Thymus (tissue), 11 donors: ENCODE measurements at regions not wholly inside any gene's neighbourhood (a gene's known extent, or its start where the extent isn't known, plus 50 kb on each side); places are given as distances from the start of the nearest gene placed in this dataset.
"Not testable (repeated sequence)": the region's sequence is repeated elsewhere in the genome, so short reads cannot be mapped to it uniquely, and the experiment has no call there.

Experiments
- DNase-seq, 9 donors: peaks; one replicate each; pipeline ENCODE4 v3.0.0-alpha.2; 2013; ENCODE audit warnings: low spot score in 9 of 9, low read depth in 6 of 9, missing footprints in 1 of 9
- H3K27ac ChIP-seq, 2 donors: one replicate each; pipeline ENCODE4 v1.5.1; 2013; ENCODE audit warnings: control low read depth in 1 of 2, low read depth in 1 of 2, low read length in 1 of 2, mild to moderate bottlenecking in 1 of 2, moderate library complexity in 1 of 2
- H3K27me3 ChIP-seq, 2 donors: one replicate each; pipeline ENCODE4 v1.5.1; 2013; ENCODE audit warnings: low read length in 1 of 2; ENCODE audit not compliant: control insufficient read depth in 2 of 2, insufficient read depth in 1 of 2
- H3K36me3 ChIP-seq, 2 donors: one replicate each; pipeline ENCODE4 v1.5.1; 2013; ENCODE audit warnings: low read length in 1 of 2, mild to moderate bottlenecking in 1 of 2, moderate library complexity in 1 of 2; ENCODE audit not compliant: control insufficient read depth in 2 of 2, insufficient read depth in 2 of 2
- H3K4me1 ChIP-seq, 2 donors: one replicate each; pipeline ENCODE4 v1.5.1; 2013; ENCODE audit warnings: low read length in 2 of 2; ENCODE audit not compliant: control insufficient read depth in 2 of 2, insufficient read depth in 2 of 2
- H3K4me3 ChIP-seq, 2 donors: one replicate each; pipeline ENCODE4 v1.5.1; 2013; ENCODE audit warnings: low read length in 2 of 2, control low read depth in 1 of 2, mild to moderate bottlenecking in 1 of 2
- H3K9me3 ChIP-seq, 2 donors: one replicate each; pipeline ENCODE4 v1.5.1; 2013; ENCODE audit warnings: low read length in 1 of 2, mild to moderate bottlenecking in 1 of 2; ENCODE audit not compliant: control insufficient read depth in 2 of 2, insufficient read depth in 1 of 2
- WGBS: extraction: QIAGEN DNeasy Blood & Tissue Kit; methylation state at CpG from one replicate; pipeline ENCODE4 v1.1.7; 2013; 5-methylcytosine and 5-hydroxymethylcytosine counted together
- donor health status: healthy.

- no peak overlapping the region for H3K27ac ChIP-seq
- no peaks in the 10 kb centered on the region for H3K27me3 ChIP-seq
- WGBS: 92% methylated on average over 5 of the region's 5 CpGs
- H3K9me3 ChIP-seq: no peaks in the 10 kb centered on the region
- H3K36me3 ChIP-seq: no peaks in the 10 kb centered on the region
- H3K4me3 ChIP-seq: no peak overlapping the region
- no peaks in the 10 kb centered on the region for H3K4me1 ChIP-seq
- DNase-seq: no peak
Measured at GRCh38 chr5:128836571-128836970, 128.7 kb upstream of the SLC27A6 start.

GRCh38 chr5:128838623-128839022 lies 126.7 kb upstream of the SLC27A6 start:
- DNase-seq: no peak
- H3K9me3 ChIP-seq: no peaks in the 10 kb centered on the region
- H3K36me3 ChIP-seq: no peaks in the 10 kb centered on the region
- H3K4me1 ChIP-seq: no peaks in the 10 kb centered on the region
- H3K4me3 ChIP-seq: no peak overlapping the region
- no peaks in the 10 kb centered on the region for H3K27me3 ChIP-seq
- no peak overlapping the region for H3K27ac ChIP-seq

DNA sequence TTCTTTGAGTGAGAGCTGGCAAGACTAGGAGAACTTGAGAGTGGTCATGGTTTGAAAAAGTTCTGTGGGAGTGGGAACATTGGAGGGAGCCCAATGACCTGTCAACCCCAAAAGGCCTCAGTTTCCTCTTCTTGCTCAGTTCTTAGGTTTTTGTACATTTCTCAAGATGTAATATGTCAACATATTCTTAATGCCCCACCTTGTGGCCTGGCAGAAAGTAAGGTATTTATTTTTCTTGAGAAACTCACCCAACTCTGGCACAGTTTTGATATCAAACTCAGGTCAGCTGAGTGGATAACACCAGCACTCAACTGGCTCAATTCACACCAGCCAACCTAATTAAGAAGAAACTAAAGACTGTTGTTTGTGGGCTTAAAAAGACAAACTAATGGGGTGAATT lies 123.0 kb upstream of the SLC27A6 start:
- H3K27me3 ChIP-seq: no peaks in the 10 kb centered on the region
- H3K4me3 ChIP-seq: no peak overlapping the region
- H3K27ac ChIP-seq: no peak overlapping the region
- H3K9me3 ChIP-seq: no peaks in the 10 kb centered on the region
- no peaks in the 10 kb centered on the region for H3K4me1 ChIP-seq
- DNase-seq: no peak
- H3K36me3 ChIP-seq: no peaks in the 10 kb centered on the region

GRCh38 chr5:128844354-128844923 lies 120.8 kb upstream of the SLC27A6 start:
- Histone ChIP-seq H3K4me1 (no peaks in the 10 kb centered on the region), H3K36me3 (no peaks in the 10 kb centered on the region), H3K4me3 (no peak overlapping the region), H3K9me3 (no peaks in the 10 kb centered on the region), H3K27ac (no peak overlapping the region), H3K27me3 (no peaks in the 10 kb centered on the region)
- DNase-seq: no peak
- WGBS: 75% methylated on average over 2 of the region's 2 CpGs

- no peak overlapping the region for H3K4me3 ChIP-seq
- no peaks in the 10 kb centered on the region for H3K36me3 ChIP-seq
- no peak for DNase-seq
- H3K9me3 ChIP-seq: no peaks in the 10 kb centered on the region
- no peaks in the 10 kb centered on the region for H3K27me3 ChIP-seq
- no peak overlapping the region for H3K27ac ChIP-seq
- no peaks in the 10 kb centered on the region for H3K4me1 ChIP-seq
Measured at GRCh38 chr5:128850049-128850448, 115.2 kb upstream of the SLC27A6 start.

GRCh38 chr5:128854931-128855330 lies 110.4 kb upstream of the SLC27A6 start:
- no peak overlapping the region for H3K27ac ChIP-seq
- 93% methylated on average over 1 of the region's 1 CpG for WGBS
- H3K9me3 ChIP-seq: no peaks in the 10 kb centered on the region
- no peaks in the 10 kb centered on the region for H3K36me3 ChIP-seq
- no peak overlapping the region for H3K4me3 ChIP-seq
- no peaks in the 10 kb centered on the region for H3K27me3 ChIP-seq
- no peak for DNase-seq
- H3K4me1 ChIP-seq: no peaks in the 10 kb centered on the region

DNA sequence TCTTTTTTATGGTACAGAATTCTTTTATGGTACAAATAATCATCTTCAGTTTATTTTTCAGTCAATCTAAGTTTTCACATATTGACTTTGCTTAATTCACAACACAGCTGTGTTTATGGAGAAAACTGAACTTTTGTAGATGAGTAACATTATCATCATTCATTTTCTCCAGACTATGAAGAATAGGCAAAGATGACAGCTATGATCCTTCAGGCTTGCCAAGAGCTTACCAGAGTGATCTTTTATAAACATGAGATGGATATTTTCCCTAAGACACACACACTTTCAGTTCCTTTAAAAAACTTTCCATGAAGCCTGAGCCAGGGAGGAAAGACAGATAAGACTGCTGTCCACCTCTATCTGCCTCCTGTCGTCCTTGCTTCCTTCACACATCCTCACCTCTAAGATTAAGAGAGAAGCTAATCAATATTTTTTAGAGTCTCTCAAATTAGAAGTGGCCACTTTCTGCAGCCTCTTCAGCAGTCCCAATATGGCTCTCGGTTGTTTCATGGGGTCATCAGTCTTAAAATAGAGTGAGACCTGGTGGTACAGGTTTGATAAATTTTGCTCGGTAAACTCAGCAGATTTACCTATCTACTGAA lies 108.1 kb upstream of the SLC27A6 start:
- no peaks in the 10 kb centered on the region for H3K4me1 ChIP-seq
- no peaks in the 10 kb centered on the region for H3K9me3 ChIP-seq
- no peak overlapping the region for H3K4me3 ChIP-seq
- H3K36me3 ChIP-seq: no peaks in the 10 kb centered on the region
- no peak overlapping the region for H3K27ac ChIP-seq
- WGBS: 95% methylated on average over 3 of the region's 3 CpGs
- H3K27me3 ChIP-seq: no peaks in the 10 kb centered on the region
- DNase-seq: no peak

GRCh38 chr5:128858995-128859394 lies 106.3 kb upstream of the SLC27A6 start:
- WGBS: 88% methylated on average over 1 of the region's 1 CpG
- no peak for DNase-seq
- H3K9me3 ChIP-seq: no peaks in the 10 kb centered on the region
- H3K4me1 ChIP-seq: no peaks in the 10 kb centered on the region
- H3K4me3 ChIP-seq: no peak overlapping the region
- H3K27me3 ChIP-seq: no peaks in the 10 kb centered on the region
- H3K27ac ChIP-seq: no peak overlapping the region
- H3K36me3 ChIP-seq: no peaks in the 10 kb centered on the region

DNA sequence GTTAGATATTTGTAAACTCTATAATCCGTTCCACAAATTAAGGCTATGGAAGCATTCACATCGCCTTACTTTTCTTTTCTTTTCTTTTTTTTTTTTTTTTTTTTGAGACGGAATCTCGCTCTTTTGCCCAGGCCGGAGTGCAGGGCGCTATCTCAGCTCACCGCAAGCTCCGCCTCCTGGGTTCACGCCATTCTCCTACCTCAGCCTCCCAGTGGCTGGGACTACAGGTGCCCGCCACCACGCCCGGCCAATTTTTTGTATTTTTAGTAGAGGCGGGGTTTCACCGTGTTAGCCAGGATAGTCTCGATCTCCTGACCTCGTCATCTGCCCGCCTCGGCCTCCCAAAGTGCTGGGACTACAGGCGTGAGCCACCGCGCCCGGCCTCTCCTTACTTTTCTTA lies 104.1 kb upstream of the SLC27A6 start:
- H3K36me3 ChIP-seq, H3K27ac ChIP-seq, H3K4me1 ChIP-seq, H3K9me3 ChIP-seq, H3K27me3 ChIP-seq, H3K4me3 ChIP-seq, DNase-seq: not testable (repeated sequence)
- 98% methylated on average over 22 of the region's 22 CpGs for WGBS

DNA sequence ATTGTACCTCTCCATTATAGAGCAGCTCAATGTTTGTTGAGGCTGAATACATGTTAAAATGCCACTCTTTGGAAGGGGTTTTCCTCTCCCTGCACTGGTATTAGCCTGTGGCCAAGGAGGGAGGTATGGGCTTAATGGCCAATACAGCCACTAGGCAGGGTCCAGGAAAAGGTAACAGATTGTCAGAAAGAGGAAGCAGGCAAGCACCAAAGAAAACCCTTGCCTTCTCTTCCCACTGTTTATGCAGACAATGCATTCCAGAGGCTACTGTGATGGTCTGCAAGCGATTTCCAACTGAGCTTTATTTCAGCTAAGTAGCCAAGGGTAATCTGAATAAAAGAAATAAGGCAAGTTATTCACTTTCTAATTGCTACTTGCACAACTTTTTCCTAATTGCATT lies 95.3 kb upstream of the SLC27A6 start:
- H3K4me3 ChIP-seq: no peak overlapping the region
- H3K36me3 ChIP-seq: no peaks in the 10 kb centered on the region
- no peaks in the 10 kb centered on the region for H3K27me3 ChIP-seq
- no peak for DNase-seq
- no peaks in the 10 kb centered on the region for H3K9me3 ChIP-seq
- H3K27ac ChIP-seq: no peak overlapping the region
- WGBS: 78% methylated on average over 1 of the region's 1 CpG
- no peaks in the 10 kb centered on the region for H3K4me1 ChIP-seq
